ENCODE measurements at regions not wholly inside any gene's neighbourhood (a gene's known extent, or its start where the extent isn't known, plus 50 kb on each side); places are given as distances from the start of the nearest gene placed in this dataset.

GRCh38 chr14:87312894-87313205 is 680.1 kb downstream of the GALC start:
- H3K36me3 ChIP-seq (ENCODE audit: control insufficient read depth, insufficient read depth, low read length): no peaks in the 10 kb centered on the region
- H3K4me3 ChIP-seq (ENCODE audit: low read depth, low read length): no peak overlapping the region
- no peak for DNase-seq (ENCODE audit: low read depth)
- TF ChIP-seq CTCF (IDR thresholded peaks at IDR 0.05; ENCODE audit: insufficient read depth, low read length, poor library complexity, severe bottlenecking): no peak
- H3K27me3 ChIP-seq (ENCODE audit: control insufficient read depth, insufficient read depth, low read length): no peaks in the 10 kb centered on the region

DNA sequence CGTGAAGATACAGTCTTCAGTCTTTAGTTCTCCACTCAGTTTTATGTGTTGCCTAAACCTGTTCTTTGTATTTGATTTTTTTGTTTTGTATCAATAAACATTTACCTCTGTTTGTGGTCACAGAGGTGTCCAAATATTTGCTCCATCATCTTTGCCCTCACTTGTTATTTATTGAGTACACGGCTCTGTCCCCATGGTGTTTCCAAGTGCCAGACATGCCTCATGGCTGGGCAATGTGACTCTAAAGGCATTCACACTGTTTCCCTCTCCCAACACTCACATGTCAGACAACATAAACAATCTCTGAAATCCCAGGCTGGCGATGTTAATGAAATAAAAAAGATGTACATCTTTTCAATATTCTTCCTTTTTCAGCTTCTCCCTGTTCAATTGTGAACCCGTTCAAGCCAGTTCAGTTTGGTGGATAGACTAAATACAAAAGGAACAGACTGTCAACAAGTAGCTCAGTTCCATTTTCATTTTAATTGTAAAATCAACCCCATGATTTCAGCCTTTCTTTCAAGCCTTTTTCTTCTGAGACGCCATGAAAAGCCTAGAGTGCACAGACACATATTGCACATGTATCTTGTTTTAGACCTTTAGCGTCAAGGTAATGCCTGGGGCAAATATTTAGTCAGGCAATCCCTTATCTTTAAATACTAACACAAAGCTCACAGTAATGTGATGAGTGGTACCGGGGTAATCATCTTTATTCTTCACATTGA is 680.7 kb downstream of the GALC start:
- H3K4me3 ChIP-seq (ENCODE audit: low read depth, low read length): no peak overlapping the region
- TF ChIP-seq CTCF (IDR thresholded peaks at IDR 0.05; ENCODE audit: insufficient read depth, low read length, poor library complexity, severe bottlenecking): no peak
- no peak for DNase-seq (ENCODE audit: low read depth)

DNA sequence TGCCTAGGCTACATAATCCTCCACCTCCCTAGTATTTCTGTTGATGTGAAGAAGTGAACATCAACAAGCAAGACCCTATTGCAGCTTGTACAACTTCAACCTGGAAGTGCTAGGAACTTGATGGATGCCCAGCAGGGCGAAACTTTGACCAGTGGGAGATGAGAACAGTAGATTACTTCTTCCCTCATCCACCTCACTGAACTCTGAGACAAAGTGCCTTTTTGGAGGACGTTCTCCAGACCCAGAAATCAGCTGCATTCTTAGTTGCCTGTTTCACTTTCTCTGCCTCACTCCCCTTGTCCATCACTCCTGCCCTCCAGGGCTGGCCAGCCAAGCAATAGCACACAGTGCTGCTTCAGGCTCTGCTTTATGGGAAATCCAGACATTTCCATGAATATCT is 683.4 kb downstream of the GALC start:
- Histone ChIP-seq H3K4me3 (ENCODE audit: low read depth, low read length) (no peak overlapping the region), H3K36me3 (ENCODE audit: control insufficient read depth, insufficient read depth, low read length) (no peaks in the 10 kb centered on the region), H3K27me3 (ENCODE audit: control insufficient read depth, insufficient read depth, low read length) (no peaks in the 10 kb centered on the region)
- DNase-seq (ENCODE audit: low read depth): no peak
- TF ChIP-seq CTCF (IDR thresholded peaks at IDR 0.05; ENCODE audit: insufficient read depth, low read length, poor library complexity, severe bottlenecking): no peak

More for the DNA sequence above, 680.7 kb downstream of the GALC start:
- no peaks in the 10 kb centered on the region for H3K27me3 ChIP-seq (ENCODE audit: control insufficient read depth, insufficient read depth, low read length)
- no peaks in the 10 kb centered on the region for H3K36me3 ChIP-seq (ENCODE audit: control insufficient read depth, insufficient read depth, low read length)

GRCh38 chr14:87306409-87307168 is 686.4 kb downstream of the GALC start:
- H3K27me3 ChIP-seq (ENCODE audit: control insufficient read depth, insufficient read depth, low read length): no peaks in the 10 kb centered on the region
- no peak for TF ChIP-seq CTCF (IDR thresholded peaks at IDR 0.05; ENCODE audit: insufficient read depth, low read length, poor library complexity, severe bottlenecking)
- H3K36me3 ChIP-seq (ENCODE audit: control insufficient read depth, insufficient read depth, low read length): no peaks in the 10 kb centered on the region
- H3K4me3 ChIP-seq (ENCODE audit: low read depth, low read length): no peak overlapping the region
- no peak for DNase-seq (ENCODE audit: low read depth)

DNA sequence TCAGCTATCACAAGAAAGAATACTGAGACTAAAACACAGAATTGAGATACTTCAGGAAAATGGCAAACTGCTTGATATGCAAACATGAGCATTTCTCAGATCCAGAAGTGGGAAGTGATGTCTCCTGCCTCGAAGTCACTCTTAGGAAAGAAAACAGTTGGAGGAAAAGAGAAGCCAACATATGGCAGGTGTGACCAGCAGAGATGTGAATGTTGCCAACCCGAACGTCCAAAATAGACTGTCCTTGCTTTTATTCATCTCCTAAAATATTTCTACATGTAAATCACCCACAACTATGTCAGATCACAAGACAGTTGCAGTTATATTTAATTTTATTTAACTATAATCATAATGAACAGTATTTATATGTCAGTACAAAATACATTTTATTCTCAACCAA is 687.6 kb downstream of the GALC start:
- TF ChIP-seq CTCF (IDR thresholded peaks at IDR 0.05; ENCODE audit: insufficient read depth, low read length, poor library complexity, severe bottlenecking): no peak
- Histone ChIP-seq H3K27me3 (ENCODE audit: control insufficient read depth, insufficient read depth, low read length) (no peaks in the 10 kb centered on the region), H3K36me3 (ENCODE audit: control insufficient read depth, insufficient read depth, low read length) (no peaks in the 10 kb centered on the region), H3K4me3 (ENCODE audit: low read depth, low read length) (no peak overlapping the region)
- no peak for DNase-seq (ENCODE audit: low read depth)

All from kidney epithelial cell (primary cell).